Caco-2 (cell line): ENCODE measurements at regions not wholly inside any gene's neighbourhood (a gene's known extent, or its start where the extent isn't known, plus 50 kb on each side); places are given as distances from the start of the nearest gene placed in this dataset.

Experiments
- BruUV-seq: library from RNA; stranded (reverse); fragments of 400-500 nt; replicated peaks from 2 replicates; lab custom pipeline; 2021; lab: Mats Ljungman, UMichigan
- CTCF ChIA-PET: fragments of 300-600 bp; sonication (Branson Sonifier 250); formaldehyde crosslinking; loops from one replicate; lab custom pipeline; 2022; ENCODE audit warnings: antibody characterized with exemption; lab: Charles Lee
- POLR2A ChIA-PET: fragments of 300-600 bp; sonication (Branson Sonifier 250); formaldehyde crosslinking; loops from one replicate; lab custom pipeline; 2022; ENCODE audit warnings: antibody characterized with exemption; lab: Charles Lee
- DNase-seq, 2 experiments: peaks; one replicate each; pipeline versions ENCODE4 v3.0.0 to v3.0.0-alpha.2; 2020 to 2022
- H3K27me3 ChIP-seq: replicated peaks from 2 replicates; pipeline ENCODE4 v1.6.0; 2011; ENCODE audit warnings: low read length; ENCODE audit not compliant: control insufficient read depth, insufficient read depth
- H3K36me3 ChIP-seq: 2 replicates; pipeline ENCODE4 v1.5.1; 2011; ENCODE audit warnings: low read length; ENCODE audit not compliant: control insufficient read depth, insufficient read depth
- H3K4me1 ChIP-seq: fragments of 250-450 bp; sonication (Bioruptor Pico); 2 replicates; pipeline ENCODE4 v1.5.1; 2020; ENCODE audit warnings: mild to moderate bottlenecking
- H3K4me3 ChIP-seq: 2 replicates; pipeline ENCODE4 v1.5.1; 2011; ENCODE audit warnings: low read depth, mild to moderate bottlenecking, control low read depth, low read length
- H3K9me3 ChIP-seq: fragments of 250-450 bp; sonication (Bioruptor Pico); 2 replicates; pipeline ENCODE4 v1.5.1; 2020; ENCODE audit warnings: mild to moderate bottlenecking, moderate library complexity
- H3K27ac Mint-ChIP-seq: one replicate; pipeline ENCODE4 v1.8.0; 2022; ENCODE audit warnings: mixed read lengths; ENCODE audit not compliant: unreplicated experiment
- H3K27me3 Mint-ChIP-seq: one replicate; pipeline ENCODE4 v1.8.0; 2022; ENCODE audit warnings: mixed read lengths; ENCODE audit not compliant: insufficient read depth, unreplicated experiment
- H3K36me3 Mint-ChIP-seq: one replicate; pipeline ENCODE4 v1.8.0; 2022; ENCODE audit warnings: mild to moderate bottlenecking, mixed read lengths; ENCODE audit not compliant: insufficient read depth, unreplicated experiment
- H3K4me1 Mint-ChIP-seq: one replicate; pipeline ENCODE4 v1.8.0; 2022; ENCODE audit warnings: low read depth, mixed read lengths; ENCODE audit not compliant: unreplicated experiment
- H3K4me3 Mint-ChIP-seq: one replicate; pipeline ENCODE4 v1.8.0; 2022; ENCODE audit warnings: mild to moderate bottlenecking, moderate library complexity, mixed read lengths; ENCODE audit not compliant: unreplicated experiment
- H3K9me3 Mint-ChIP-seq: one replicate; pipeline ENCODE4 v1.8.0; 2022; ENCODE audit warnings: mixed read lengths; ENCODE audit not compliant: unreplicated experiment
- intact Hi-C: fragments of 100-400 bp; cut with micrococcal nuclease; formaldehyde crosslinking; loops from one replicate; pipeline ENCODE4 v1.10.0; 2022; ENCODE audit not compliant: unreplicated experiment
- TF ChIP-seq, protein P1 (sequence below), 2 experiments: fragments of 200-600 bp in 1 of 2; IDR thresholded peaks; 1 replicate in 1 of 2; 2 replicates in 1 of 2; pipeline versions ENCODE4 v1.5.1 to v1.8.0; 2011 to 2022; ENCODE audit warnings: antibody characterized with exemption in 1 of 2, control low read depth in 1 of 2, inconsistent platforms in 1 of 2, low read depth in 1 of 2, low read length in 1 of 2, mild to moderate bottlenecking in 1 of 2, moderate library complexity in 1 of 2; ENCODE audit not compliant: insufficient read depth in 1 of 2, severe bottlenecking in 1 of 2, unreplicated experiment in 1 of 2

DNA sequence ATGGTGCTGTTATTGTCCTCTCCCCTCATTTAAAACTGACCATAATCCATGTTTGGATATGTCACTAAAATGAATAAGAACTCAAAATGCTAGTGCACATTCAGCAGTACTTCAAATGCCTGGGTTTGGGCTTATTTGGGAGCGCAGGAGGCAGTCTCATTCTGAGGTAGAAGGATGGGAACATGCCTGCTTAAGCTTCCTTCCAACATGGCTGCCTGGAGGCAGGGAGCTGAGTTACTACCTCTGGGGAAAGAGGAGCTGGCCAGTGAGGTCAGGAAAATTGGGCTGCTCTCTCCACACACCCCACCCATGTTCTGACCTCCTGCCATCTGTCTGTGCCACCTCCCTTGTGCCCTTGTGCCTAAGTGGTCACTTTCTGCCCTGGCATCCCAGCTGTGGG, 85.7 kb downstream of the PTPRS start:
- no peaks in the 10 kb centered on the region for H3K27me3 ChIP-seq
- Mint-ChIP-seq H3K4me3 (no peak overlapping the region), H3K27me3 (no peaks in the 10 kb centered on the region), H3K4me1 (no peaks in the 10 kb centered on the region), H3K9me3 (peaks cover 25% of the 10 kb centered on the region), H3K27ac (no peak overlapping the region), H3K36me3 (peaks cover 10% of the 10 kb centered on the region)
- TF ChIP-seq, protein P1, sequence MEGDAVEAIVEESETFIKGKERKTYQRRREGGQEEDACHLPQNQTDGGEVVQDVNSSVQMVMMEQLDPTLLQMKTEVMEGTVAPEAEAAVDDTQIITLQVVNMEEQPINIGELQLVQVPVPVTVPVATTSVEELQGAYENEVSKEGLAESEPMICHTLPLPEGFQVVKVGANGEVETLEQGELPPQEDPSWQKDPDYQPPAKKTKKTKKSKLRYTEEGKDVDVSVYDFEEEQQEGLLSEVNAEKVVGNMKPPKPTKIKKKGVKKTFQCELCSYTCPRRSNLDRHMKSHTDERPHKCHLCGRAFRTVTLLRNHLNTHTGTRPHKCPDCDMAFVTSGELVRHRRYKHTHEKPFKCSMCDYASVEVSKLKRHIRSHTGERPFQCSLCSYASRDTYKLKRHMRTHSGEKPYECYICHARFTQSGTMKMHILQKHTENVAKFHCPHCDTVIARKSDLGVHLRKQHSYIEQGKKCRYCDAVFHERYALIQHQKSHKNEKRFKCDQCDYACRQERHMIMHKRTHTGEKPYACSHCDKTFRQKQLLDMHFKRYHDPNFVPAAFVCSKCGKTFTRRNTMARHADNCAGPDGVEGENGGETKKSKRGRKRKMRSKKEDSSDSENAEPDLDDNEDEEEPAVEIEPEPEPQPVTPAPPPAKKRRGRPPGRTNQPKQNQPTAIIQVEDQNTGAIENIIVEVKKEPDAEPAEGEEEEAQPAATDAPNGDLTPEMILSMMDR (IDR thresholded peaks at IDR 0.05; ENCODE audit: insufficient read depth in 1 of 2, low read depth in 1 of 2, low read length in 1 of 2, severe bottlenecking in 1 of 2, unreplicated experiment in 1 of 2) = no peak
- POLR2A ChIA-PET = interaction anchor here (0.7 kb wide), 1 partner anchor 10 kb away, joined by 3 read pairs; no protein-coding TSS in a partner anchor
- no peaks in the 10 kb centered on the region for H3K4me1 ChIP-seq
- no peak for DNase-seq
- no peak overlapping the region for H3K4me3 ChIP-seq
- intact Hi-C loops = no loop called here
- CTCF ChIA-PET = no interaction called here
- no TSS peak for BruUV-seq
- no peaks in the 10 kb centered on the region for H3K9me3 ChIP-seq
- no peaks in the 10 kb centered on the region; the same call in 1 of the 2 replicates for H3K36me3 ChIP-seq

DNA sequence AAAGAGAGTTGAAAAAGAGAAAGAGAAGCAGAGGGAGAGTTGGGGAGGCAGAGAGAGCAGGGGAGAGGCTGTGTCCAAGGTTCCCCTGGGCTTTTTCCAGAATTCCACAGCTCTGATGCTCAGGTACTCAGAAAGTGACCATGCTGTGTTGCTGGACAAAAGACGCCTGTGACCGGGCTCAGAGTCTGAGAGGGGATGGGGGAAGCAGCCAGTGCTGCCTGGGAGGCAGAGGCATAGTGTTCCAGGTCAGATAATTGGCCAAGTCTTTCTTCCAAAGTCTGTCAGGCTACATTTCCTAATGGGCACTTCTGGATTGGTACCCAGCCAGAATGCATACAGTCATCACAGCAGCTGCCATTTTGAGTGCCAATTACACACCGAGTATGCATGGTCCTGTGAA, 86.1 kb downstream of the PTPRS start:
- H3K27me3 ChIP-seq = no peaks in the 10 kb centered on the region
- no peaks in the 10 kb centered on the region for H3K27me3 Mint-ChIP-seq
- no peaks in the 10 kb centered on the region for H3K4me1 ChIP-seq
- TF ChIP-seq, protein P1 (IDR thresholded peaks at IDR 0.05; ENCODE audit: insufficient read depth in 1 of 2, low read depth in 1 of 2, low read length in 1 of 2, severe bottlenecking in 1 of 2, unreplicated experiment in 1 of 2) = no peak
- H3K9me3 ChIP-seq = no peaks in the 10 kb centered on the region
- CTCF ChIA-PET = no interaction called here
- no peaks in the 10 kb centered on the region; the same call in 1 of the 2 replicates for H3K36me3 ChIP-seq
- H3K9me3 Mint-ChIP-seq = peaks cover 25% of the 10 kb centered on the region
- no peak overlapping the region for H3K27ac Mint-ChIP-seq
- peaks cover 10% of the 10 kb centered on the region for H3K36me3 Mint-ChIP-seq
- intact Hi-C loops = no loop called here
- POLR2A ChIA-PET = no interaction called here
- DNase-seq = no peak
- H3K4me3 Mint-ChIP-seq = no peak overlapping the region
- H3K4me1 Mint-ChIP-seq = no peaks in the 10 kb centered on the region
- BruUV-seq = no TSS peak
- H3K4me3 ChIP-seq = no peak overlapping the region

DNA sequence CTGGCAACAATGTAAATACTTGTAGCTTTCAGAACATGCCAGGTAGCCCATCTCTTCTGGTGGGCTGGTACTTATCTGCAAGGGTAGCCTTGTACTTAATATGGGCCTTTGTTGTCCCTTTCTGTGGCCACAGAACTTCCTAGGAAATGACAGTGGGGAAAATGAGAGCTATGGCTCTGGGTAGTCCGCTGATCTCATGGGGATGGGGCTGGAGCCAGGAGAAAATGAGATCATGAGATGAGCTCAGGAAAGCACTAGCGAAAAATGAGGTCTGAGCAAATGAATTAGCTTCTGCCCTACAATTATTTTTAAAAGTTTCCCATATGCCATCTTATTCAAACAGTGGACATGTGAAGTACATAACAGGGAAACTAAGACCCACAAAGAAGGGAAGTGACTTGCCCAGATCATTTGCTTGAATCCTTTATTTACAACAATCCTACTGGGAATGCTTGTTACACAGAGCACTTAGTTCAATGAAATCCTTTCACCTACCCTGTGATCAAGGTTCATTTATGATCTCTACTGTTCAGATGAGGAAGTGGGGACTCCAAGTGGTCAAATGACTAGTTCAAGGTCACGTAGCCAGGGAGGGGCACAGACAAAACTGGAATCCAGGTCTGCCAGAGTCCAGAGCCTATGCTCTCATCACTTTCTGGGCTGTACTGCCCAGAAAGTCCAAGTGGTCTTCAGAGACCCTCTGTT, 87.1 kb downstream of the PTPRS start:
- CTCF ChIA-PET = no interaction called here
- Histone ChIP-seq H3K27me3 (no peaks in the 10 kb centered on the region), H3K36me3 (no peaks in the 10 kb centered on the region; the same call in 1 of the 2 replicates), H3K4me1 (no peaks in the 10 kb centered on the region), H3K9me3 (no peaks in the 10 kb centered on the region), H3K4me3 (no peak overlapping the region)
- no peaks in the 10 kb centered on the region for H3K27me3 Mint-ChIP-seq
- peaks cover 25% of the 10 kb centered on the region for H3K9me3 Mint-ChIP-seq
- H3K36me3 Mint-ChIP-seq = peaks cover 10% of the 10 kb centered on the region
- intact Hi-C loops = no loop called here
- BruUV-seq = no TSS peak
- TF ChIP-seq, protein P1 (IDR thresholded peaks at IDR 0.05; ENCODE audit: insufficient read depth in 1 of 2, low read depth in 1 of 2, low read length in 1 of 2, severe bottlenecking in 1 of 2, unreplicated experiment in 1 of 2) = no peak
- no peaks in the 10 kb centered on the region for H3K4me1 Mint-ChIP-seq
- POLR2A ChIA-PET = no interaction called here
- H3K27ac Mint-ChIP-seq = no peak overlapping the region
- DNase-seq = no peak
- H3K4me3 Mint-ChIP-seq = no peak overlapping the region
